AG04450 (cell line): ENCODE measurements at regions not wholly inside any gene's neighbourhood (a gene's known extent, or its start where the extent isn't known, plus 50 kb on each side); places are given as distances from the start of the nearest gene placed in this dataset.

ENCODE experiments used
- CTCF ChIA-PET: fragments of 300-600, 350-600 bp; formaldehyde crosslinking; extraction: SDS; loops from one replicate; lab custom pipeline; 2022; ENCODE audit warnings: antibody characterized with exemption, inconsistent platforms; lab: Charles Lee
- POLR2A ChIA-PET: fragments of 350-600 bp; formaldehyde crosslinking; extraction: SDS; loops from one replicate; lab custom pipeline; 2021; ENCODE audit warnings: antibody characterized with exemption, inconsistent platforms; lab: Yijun Ruan, JAX
- DNase-seq: peaks from one replicate; pipeline ENCODE4 v3.0.0-alpha.2; 2011; ENCODE audit warnings: low read depth, low spot score
- H3K27ac ChIP-seq: one replicate; pipeline ENCODE4 v1.5.1; 2012; ENCODE audit warnings: low read depth, low read length, control low read depth
- H3K27me3 ChIP-seq: one replicate; pipeline ENCODE4 v1.6.0; 2012; ENCODE audit warnings: low read length; ENCODE audit not compliant: control insufficient read depth, insufficient read depth
- H3K4me3 ChIP-seq: 2 replicates; pipeline ENCODE4 v1.5.1; 2011; ENCODE audit warnings: mild to moderate bottlenecking, low read depth, low read length, control low read depth
- H3K9me3 ChIP-seq: 2 replicates; pipeline ENCODE4 v1.5.1; 2012; ENCODE audit warnings: low read length; ENCODE audit not compliant: control insufficient read depth, insufficient read depth
- CTCF ChIP-seq: IDR thresholded peaks from 2 replicates; pipeline ENCODE4 v1.5.1; 2011; ENCODE audit warnings: low read depth, low read length, control low read depth, inconsistent platforms

- H3K27me3 ChIP-seq = no peaks in the 10 kb centered on the region
- no peak for TF ChIP-seq CTCF
- H3K4me3 ChIP-seq = no peak overlapping the region
- no peak for DNase-seq
- ChIA-PET CTCF (no interaction called here), POLR2A (no interaction called here)
- H3K9me3 ChIP-seq = no peaks in the 10 kb centered on the region
- H3K27ac ChIP-seq = no peak overlapping the region
These were observed 434.7 kb upstream of the PDZRN3 start for GRCh38 chr3:74059301-74059922.

DNA sequence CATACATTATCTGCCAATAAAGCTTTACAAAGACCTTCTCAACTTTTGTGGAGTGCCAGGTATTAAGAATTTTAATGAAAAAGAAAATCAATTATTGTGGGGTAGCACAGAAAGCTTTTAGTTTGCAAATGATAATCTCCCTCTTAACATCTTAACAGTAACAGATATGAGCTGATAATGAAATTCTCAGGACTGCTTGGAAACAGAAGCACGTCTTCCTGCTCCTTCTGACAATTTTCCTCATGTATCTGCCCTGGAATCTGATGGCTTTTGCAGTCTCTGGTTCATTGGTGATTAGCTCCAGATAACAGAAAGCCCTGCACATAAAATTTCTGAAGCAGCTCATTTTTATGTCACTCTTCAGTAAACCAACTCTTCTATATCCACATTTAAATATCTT lies 432.4 kb upstream of the PDZRN3 start:
- H3K9me3 ChIP-seq = no peaks in the 10 kb centered on the region
- no peak overlapping the region for H3K4me3 ChIP-seq
- no peak for TF ChIP-seq CTCF
- CTCF ChIA-PET = interaction anchor here (0.9 to 1.0 kb wide), 2 partner anchors 18 to 187 kb away, joined by 3 to 4 read pairs; no protein-coding TSS in a partner anchor
- H3K27me3 ChIP-seq = no peaks in the 10 kb centered on the region
- POLR2A ChIA-PET = no interaction called here
- H3K27ac ChIP-seq = no peak overlapping the region
- no peak for DNase-seq

DNA sequence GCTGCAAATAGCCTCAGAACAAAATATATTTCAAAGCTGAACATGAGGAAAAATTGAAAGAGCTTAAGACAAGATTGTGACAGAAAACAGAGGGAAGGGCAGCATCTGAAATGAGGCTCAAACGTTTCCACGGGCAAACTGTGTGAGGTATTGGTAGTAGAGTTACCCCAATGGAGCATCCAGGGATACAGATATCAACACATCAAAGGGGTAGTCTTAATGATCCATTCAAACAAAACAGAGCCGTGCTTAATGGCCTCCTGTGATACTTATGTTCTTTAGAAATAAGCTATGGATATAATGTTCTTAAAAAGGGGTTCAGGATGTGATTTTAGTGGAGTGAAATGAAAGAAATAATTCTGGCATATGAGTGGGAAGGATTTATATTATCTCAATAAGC lies 430.3 kb upstream of the PDZRN3 start:
- H3K27ac ChIP-seq = no peak overlapping the region
- no peak overlapping the region for H3K4me3 ChIP-seq
- CTCF ChIA-PET = no interaction called here
- no peaks in the 10 kb centered on the region for H3K27me3 ChIP-seq
- no peak for DNase-seq
- H3K9me3 ChIP-seq = no peaks in the 10 kb centered on the region
- TF ChIP-seq CTCF = no peak
- POLR2A ChIA-PET = no interaction called here

- H3K4me3 ChIP-seq = no peak overlapping the region
- DNase-seq = no peak
- no peaks in the 10 kb centered on the region for H3K27me3 ChIP-seq
- H3K27ac ChIP-seq = no peak overlapping the region
- ChIA-PET POLR2A (no interaction called here), CTCF (no interaction called here)
- no peak for TF ChIP-seq CTCF
- H3K9me3 ChIP-seq = no peaks in the 10 kb centered on the region
These were observed 429.8 kb upstream of the PDZRN3 start for GRCh38 chr3:74054566-74054965.

DNA sequence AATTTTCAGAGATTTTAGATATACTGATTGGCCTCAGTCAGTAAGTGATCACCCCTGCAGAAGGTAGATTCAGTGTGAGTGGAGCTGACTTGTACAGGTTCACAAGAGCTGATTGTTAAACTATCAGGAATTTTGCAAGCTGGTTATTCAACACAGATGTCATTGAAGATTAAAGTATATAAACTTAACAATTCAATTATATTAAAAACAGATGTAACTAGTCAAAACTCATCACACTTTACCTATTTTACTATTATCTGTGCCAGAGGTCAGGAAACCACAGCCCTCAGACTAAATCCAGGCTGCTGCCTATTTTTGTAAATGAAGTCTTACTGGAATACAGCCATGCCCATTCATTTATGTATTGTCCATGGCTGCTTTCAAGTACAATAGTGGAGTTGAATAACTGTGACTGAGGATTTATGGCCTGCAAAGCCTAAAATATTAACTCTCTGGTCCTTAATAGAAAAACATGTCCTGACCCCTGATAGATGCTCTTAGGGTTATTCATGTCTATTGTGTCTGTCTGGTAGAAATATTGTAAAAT lies 429.3 kb upstream of the PDZRN3 start:
- no peak for DNase-seq
- no peaks in the 10 kb centered on the region for H3K27me3 ChIP-seq
- H3K4me3 ChIP-seq = no peak overlapping the region
- no peaks in the 10 kb centered on the region for H3K9me3 ChIP-seq
- ChIA-PET POLR2A (no interaction called here), CTCF (no interaction called here)
- TF ChIP-seq CTCF = no peak
- H3K27ac ChIP-seq = no peak overlapping the region
